ENCODE measurements at regions not wholly inside any gene's neighbourhood (a gene's known extent, or its start where the extent isn't known, plus 50 kb on each side); places are given as distances from the start of the nearest gene placed in this dataset.

- TF ChIP-seq, protein P1, sequence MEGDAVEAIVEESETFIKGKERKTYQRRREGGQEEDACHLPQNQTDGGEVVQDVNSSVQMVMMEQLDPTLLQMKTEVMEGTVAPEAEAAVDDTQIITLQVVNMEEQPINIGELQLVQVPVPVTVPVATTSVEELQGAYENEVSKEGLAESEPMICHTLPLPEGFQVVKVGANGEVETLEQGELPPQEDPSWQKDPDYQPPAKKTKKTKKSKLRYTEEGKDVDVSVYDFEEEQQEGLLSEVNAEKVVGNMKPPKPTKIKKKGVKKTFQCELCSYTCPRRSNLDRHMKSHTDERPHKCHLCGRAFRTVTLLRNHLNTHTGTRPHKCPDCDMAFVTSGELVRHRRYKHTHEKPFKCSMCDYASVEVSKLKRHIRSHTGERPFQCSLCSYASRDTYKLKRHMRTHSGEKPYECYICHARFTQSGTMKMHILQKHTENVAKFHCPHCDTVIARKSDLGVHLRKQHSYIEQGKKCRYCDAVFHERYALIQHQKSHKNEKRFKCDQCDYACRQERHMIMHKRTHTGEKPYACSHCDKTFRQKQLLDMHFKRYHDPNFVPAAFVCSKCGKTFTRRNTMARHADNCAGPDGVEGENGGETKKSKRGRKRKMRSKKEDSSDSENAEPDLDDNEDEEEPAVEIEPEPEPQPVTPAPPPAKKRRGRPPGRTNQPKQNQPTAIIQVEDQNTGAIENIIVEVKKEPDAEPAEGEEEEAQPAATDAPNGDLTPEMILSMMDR (IDR thresholded peaks at IDR 0.05; ENCODE audit: control insufficient read depth, insufficient read depth, low read depth, low read length, missing control alignments): no peak
- H3K4me3 ChIP-seq (ENCODE audit: control insufficient read depth, low read depth, low read length): no peak overlapping the region
- no peak for DNase-seq (ENCODE audit: low read depth)
Observed at GRCh38 chr16:65318138-65318537, 196.3 kb upstream of the CDH11 start.

- TF ChIP-seq, protein P1 (IDR thresholded peaks at IDR 0.05; ENCODE audit: control insufficient read depth, insufficient read depth, low read depth, low read length, missing control alignments): no peak
- no peak overlapping the region for H3K4me3 ChIP-seq (ENCODE audit: control insufficient read depth, low read depth, low read length)
- no peak for DNase-seq (ENCODE audit: low read depth)
Observed at GRCh38 chr16:65316808-65317207, 194.9 kb upstream of the CDH11 start.

DNA sequence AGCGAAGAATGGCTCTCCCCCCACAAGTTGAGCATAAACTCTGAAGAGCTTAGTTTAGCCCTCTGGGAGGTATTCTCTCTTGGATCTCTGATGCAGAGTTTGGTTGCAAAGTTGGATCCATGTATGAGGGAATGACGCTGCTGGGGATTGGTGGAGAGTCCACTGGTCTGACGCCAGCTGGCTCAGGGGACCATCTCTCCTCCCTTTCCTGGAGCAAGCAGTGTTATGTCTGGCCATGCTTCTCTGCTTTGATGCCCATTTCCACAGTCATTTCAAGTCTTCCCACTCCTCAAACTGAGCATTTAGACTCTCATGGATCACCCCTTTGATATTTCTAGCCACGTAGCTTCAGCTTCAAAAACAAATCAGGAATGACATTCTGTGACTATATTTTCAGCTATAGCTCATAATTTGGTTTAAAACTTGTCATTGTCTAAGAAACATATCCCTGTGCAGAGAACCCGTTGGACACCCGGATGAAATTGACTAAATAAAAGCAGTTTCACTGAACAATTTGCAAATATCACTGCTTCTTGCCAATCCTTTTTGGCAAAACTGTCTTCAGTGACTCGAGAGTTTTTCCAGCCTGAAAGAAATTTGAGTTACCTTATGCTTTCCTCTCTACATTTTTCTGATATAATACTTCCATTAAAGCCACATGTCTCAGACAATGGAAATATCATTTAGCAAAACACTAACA, 193.4 kb upstream of the CDH11 start:
- no peak for DNase-seq (ENCODE audit: low read depth)
- H3K4me3 ChIP-seq (ENCODE audit: control insufficient read depth, low read depth, low read length): no peak overlapping the region
- TF ChIP-seq, protein P1 (IDR thresholded peaks at IDR 0.05; ENCODE audit: control insufficient read depth, insufficient read depth, low read depth, low read length, missing control alignments): no peak

- DNase-seq (ENCODE audit: low read depth): no peak
- H3K4me3 ChIP-seq (ENCODE audit: control insufficient read depth, low read depth, low read length): no peak overlapping the region
- TF ChIP-seq, protein P1 (IDR thresholded peaks at IDR 0.05; ENCODE audit: control insufficient read depth, insufficient read depth, low read depth, low read length, missing control alignments): no peak
Observed at GRCh38 chr16:65314627-65315008, 192.8 kb upstream of the CDH11 start.

GRCh38 chr16:65313936-65314626, 192.2 kb upstream of the CDH11 start:
- no peak overlapping the region for H3K4me3 ChIP-seq (ENCODE audit: control insufficient read depth, low read depth, low read length)
- no peak for DNase-seq (ENCODE audit: low read depth)
- TF ChIP-seq, protein P1 (IDR thresholded peaks at IDR 0.05; ENCODE audit: control insufficient read depth, insufficient read depth, low read depth, low read length, missing control alignments): no peak

GRCh38 chr16:65312795-65313194, 190.9 kb upstream of the CDH11 start:
- DNase-seq (ENCODE audit: low read depth): peak; percentile 67
- H3K4me3 ChIP-seq (ENCODE audit: control insufficient read depth, low read depth, low read length): no peak overlapping the region
- TF ChIP-seq, protein P1 (IDR thresholded peaks at IDR 0.05; ENCODE audit: control insufficient read depth, insufficient read depth, low read depth, low read length, missing control alignments): no peak

All from AG09309 (cell line).